Neural cell (in vitro differentiated cells): ENCODE measurements at regions not wholly inside any gene's neighbourhood (a gene's known extent, or its start where the extent isn't known, plus 50 kb on each side); places are given as distances from the start of the nearest gene placed in this dataset.
"Not testable (repeated sequence)": the region's sequence is repeated elsewhere in the genome, so short reads cannot be mapped to it uniquely, and the experiment has no call there.

ENCODE experiments used
- H2AFZ ChIP-seq: fragments of 200-600, 300-800 bp; sonication (generic), shearing (Covaris generic); 2 replicates; pipeline ENCODE4 v1.6.0; 2014; ENCODE audit warnings: low read depth, mild to moderate bottlenecking, antibody characterized with exemption, low read length, moderate library complexity
- H3F3A ChIP-seq: fragments of 200-600 bp; shearing (Covaris generic); 2 replicates; pipeline ENCODE4 v1.6.1; 2016; ENCODE audit warnings: mild to moderate bottlenecking, moderate library complexity, mixed read lengths, antibody characterized with exemption, low read length; ENCODE audit not compliant: insufficient read depth, poor library complexity, severe bottlenecking
- H3K27ac ChIP-seq: fragments of 200-600, 300-800 bp; sonication (generic), shearing (Covaris generic); 2 replicates; pipeline ENCODE4 v1.5.1; 2014; ENCODE audit warnings: mild to moderate bottlenecking, low read length, moderate library complexity
- H3K27me3 ChIP-seq: fragments of 300-800, 200-600 bp; sonication (generic), shearing (Covaris generic); 2 replicates; pipeline ENCODE4 v1.6.0; 2014; ENCODE audit warnings: mild to moderate bottlenecking, low read depth, low read length, moderate library complexity; ENCODE audit not compliant: insufficient read depth
- H3K36me3 ChIP-seq: fragments of 300-800, 200-600 bp; sonication (generic), shearing (Covaris generic); 2 replicates; pipeline ENCODE4 v1.5.1; 2014; ENCODE audit warnings: mild to moderate bottlenecking, antibody characterized with exemption, low read length, moderate library complexity; ENCODE audit not compliant: insufficient read depth
- H3K4me2 ChIP-seq: fragments of 300-800, 200-600 bp; sonication (generic), shearing (Covaris generic); 2 replicates; pipeline ENCODE4 v1.6.0; 2014; ENCODE audit warnings: mild to moderate bottlenecking, low read length
- H3K4me3 ChIP-seq: fragments of 300-800, 200-600 bp; sonication (generic), shearing (Covaris generic); 2 replicates; pipeline ENCODE4 v1.5.1; 2014; ENCODE audit warnings: mild to moderate bottlenecking, low read length, moderate library complexity
- H3K79me2 ChIP-seq: fragments of 200-600 bp; shearing (Covaris generic); replicated peaks from 2 replicates; pipeline ENCODE4 v1.6.0; 2014; ENCODE audit warnings: mild to moderate bottlenecking, low read length, moderate library complexity; ENCODE audit not compliant: insufficient read depth
- H3K9ac ChIP-seq: fragments of 300-800, 200-600 bp; sonication (generic), shearing (Covaris generic); 2 replicates; pipeline ENCODE4 v1.6.1; 2016; ENCODE audit warnings: mild to moderate bottlenecking, low read length, mixed read lengths
- H3K9me2 ChIP-seq: fragments of 200-600 bp; shearing (Covaris generic); 2 replicates; pipeline ENCODE4 v1.6.1; 2016; ENCODE audit warnings: mild to moderate bottlenecking, low read length, mixed read lengths; ENCODE audit not compliant: insufficient read depth
- H3K9me3 ChIP-seq: fragments of 200-600, 300-800 bp; sonication (generic), shearing (Covaris generic); 2 replicates; pipeline ENCODE4 v1.6.1; 2016; ENCODE audit warnings: mild to moderate bottlenecking, mixed run types, low read length, moderate library complexity, mixed read lengths
- H4K20me1 ChIP-seq: fragments of 200-600 bp; shearing (Covaris generic); 2 replicates; pipeline ENCODE4 v1.6.1; 2016; ENCODE audit warnings: mild to moderate bottlenecking, mixed run types; ENCODE audit not compliant: insufficient read depth
- EP300 ChIP-seq: fragments of 450-650 bp; conservative IDR thresholded peaks from 2 replicates; pipeline ENCODE4 v1.6.1; 2014; ENCODE audit warnings: antibody characterized with exemption, mild to moderate bottlenecking, moderate library complexity; ENCODE audit not compliant: poor library complexity, severe bottlenecking
- EZH2 ChIP-seq: fragments of 200-600, 300-800 bp; shearing (Covaris generic), sonication (generic); IDR thresholded peaks from 2 replicates; pipeline ENCODE4 v1.6.1; 2014; ENCODE audit warnings: antibody characterized with exemption, low read length, borderline replicate concordance, mild to moderate bottlenecking; ENCODE audit not compliant: insufficient read depth, poor library complexity, severe bottlenecking
- MXI1 ChIP-seq: fragments of 450-650 bp; conservative IDR thresholded peaks from 2 replicates; pipeline ENCODE4 v1.6.1; 2014; ENCODE audit warnings: antibody characterized with exemption, mild to moderate bottlenecking; ENCODE audit not compliant: poor library complexity, severe bottlenecking
- POLR2AphosphoS5 ChIP-seq: IDR thresholded peaks from 2 replicates; pipeline ENCODE4 v1.6.1; 2012
- RAD21 ChIP-seq: fragments of 450-650 bp; conservative IDR thresholded peaks from 2 replicates; pipeline ENCODE4 v1.6.1; 2014; ENCODE audit warnings: antibody characterized with exemption, mild to moderate bottlenecking, moderate library complexity
- SMC3 ChIP-seq: fragments of 450-650 bp; conservative IDR thresholded peaks from 2 replicates; pipeline ENCODE4 v1.6.1; 2014; ENCODE audit warnings: antibody characterized with exemption, mild to moderate bottlenecking, moderate library complexity; ENCODE audit not compliant: poor library complexity
- TAF1 ChIP-seq: IDR thresholded peaks from 2 replicates; pipeline ENCODE4 v1.6.1; 2012; ENCODE audit warnings: low read depth
- TF ChIP-seq, protein P1 (sequence below): fragments of 450-650 bp; IDR thresholded peaks from 2 replicates; pipeline ENCODE4 v1.5.1; 2014; ENCODE audit warnings: antibody characterized with exemption, mild to moderate bottlenecking, moderate library complexity; ENCODE audit not compliant: poor library complexity, severe bottlenecking
- TF ChIP-seq, protein P2 (sequence below): IDR thresholded peaks from 2 replicates; pipeline ENCODE4 v1.6.1; 2012; ENCODE audit warnings: borderline replicate concordance

DNA sequence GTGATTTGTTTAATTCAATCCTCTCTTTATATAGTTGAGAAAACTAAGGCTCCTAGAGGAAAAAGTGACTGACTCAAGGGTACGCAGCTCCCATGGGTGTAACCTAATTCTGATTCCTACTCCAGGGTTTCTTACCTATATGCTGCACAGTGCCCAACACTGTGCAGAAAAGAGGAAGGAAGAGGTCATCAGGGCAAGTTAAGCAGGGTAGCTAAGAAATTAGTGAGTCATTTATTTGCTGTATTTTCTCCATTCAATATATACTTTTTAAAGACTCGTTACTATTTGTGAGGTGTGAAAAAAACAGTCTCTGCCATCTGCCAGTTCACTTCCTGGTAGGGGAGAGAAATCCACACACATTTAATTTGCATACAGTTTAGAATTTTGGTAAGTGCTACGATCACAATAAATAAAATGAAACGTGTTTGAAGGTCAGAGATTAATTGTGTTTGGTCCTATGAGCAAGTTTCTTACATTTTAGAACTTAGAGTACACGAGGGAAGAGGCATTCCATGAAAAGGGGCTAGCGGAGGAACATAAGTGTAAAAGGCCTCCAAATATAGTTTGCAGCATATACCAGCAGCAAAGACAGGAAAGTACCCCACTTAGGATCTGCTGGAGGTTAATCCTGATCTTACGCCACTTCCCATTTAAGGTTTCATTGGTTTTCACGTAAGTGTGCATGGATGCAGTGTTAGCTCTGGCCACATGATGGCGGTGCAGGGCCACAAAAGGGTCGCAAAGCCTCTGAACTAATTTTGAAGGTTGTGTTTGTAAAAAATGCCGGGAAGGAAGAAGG is 59.9 kb upstream of the TLR4 start:
- H3K4me3 ChIP-seq = no peak overlapping the region
- no peaks in the 10 kb centered on the region for H3K9me2 ChIP-seq
- no peaks in the 10 kb centered on the region for H3K36me3 ChIP-seq
- H3K9me3 ChIP-seq = no peaks in the 10 kb centered on the region
- TF ChIP-seq POLR2AphosphoS5 (no peak), RAD21 (peak; percentile 99), EZH2 (no peak), MXI1 (no peak), SMC3 (peak; percentile 98), TAF1 (no peak), EP300 (no peak)
- TF ChIP-seq, protein P1, sequence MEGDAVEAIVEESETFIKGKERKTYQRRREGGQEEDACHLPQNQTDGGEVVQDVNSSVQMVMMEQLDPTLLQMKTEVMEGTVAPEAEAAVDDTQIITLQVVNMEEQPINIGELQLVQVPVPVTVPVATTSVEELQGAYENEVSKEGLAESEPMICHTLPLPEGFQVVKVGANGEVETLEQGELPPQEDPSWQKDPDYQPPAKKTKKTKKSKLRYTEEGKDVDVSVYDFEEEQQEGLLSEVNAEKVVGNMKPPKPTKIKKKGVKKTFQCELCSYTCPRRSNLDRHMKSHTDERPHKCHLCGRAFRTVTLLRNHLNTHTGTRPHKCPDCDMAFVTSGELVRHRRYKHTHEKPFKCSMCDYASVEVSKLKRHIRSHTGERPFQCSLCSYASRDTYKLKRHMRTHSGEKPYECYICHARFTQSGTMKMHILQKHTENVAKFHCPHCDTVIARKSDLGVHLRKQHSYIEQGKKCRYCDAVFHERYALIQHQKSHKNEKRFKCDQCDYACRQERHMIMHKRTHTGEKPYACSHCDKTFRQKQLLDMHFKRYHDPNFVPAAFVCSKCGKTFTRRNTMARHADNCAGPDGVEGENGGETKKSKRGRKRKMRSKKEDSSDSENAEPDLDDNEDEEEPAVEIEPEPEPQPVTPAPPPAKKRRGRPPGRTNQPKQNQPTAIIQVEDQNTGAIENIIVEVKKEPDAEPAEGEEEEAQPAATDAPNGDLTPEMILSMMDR = peak; percentile 97
- TF ChIP-seq, protein P2, sequence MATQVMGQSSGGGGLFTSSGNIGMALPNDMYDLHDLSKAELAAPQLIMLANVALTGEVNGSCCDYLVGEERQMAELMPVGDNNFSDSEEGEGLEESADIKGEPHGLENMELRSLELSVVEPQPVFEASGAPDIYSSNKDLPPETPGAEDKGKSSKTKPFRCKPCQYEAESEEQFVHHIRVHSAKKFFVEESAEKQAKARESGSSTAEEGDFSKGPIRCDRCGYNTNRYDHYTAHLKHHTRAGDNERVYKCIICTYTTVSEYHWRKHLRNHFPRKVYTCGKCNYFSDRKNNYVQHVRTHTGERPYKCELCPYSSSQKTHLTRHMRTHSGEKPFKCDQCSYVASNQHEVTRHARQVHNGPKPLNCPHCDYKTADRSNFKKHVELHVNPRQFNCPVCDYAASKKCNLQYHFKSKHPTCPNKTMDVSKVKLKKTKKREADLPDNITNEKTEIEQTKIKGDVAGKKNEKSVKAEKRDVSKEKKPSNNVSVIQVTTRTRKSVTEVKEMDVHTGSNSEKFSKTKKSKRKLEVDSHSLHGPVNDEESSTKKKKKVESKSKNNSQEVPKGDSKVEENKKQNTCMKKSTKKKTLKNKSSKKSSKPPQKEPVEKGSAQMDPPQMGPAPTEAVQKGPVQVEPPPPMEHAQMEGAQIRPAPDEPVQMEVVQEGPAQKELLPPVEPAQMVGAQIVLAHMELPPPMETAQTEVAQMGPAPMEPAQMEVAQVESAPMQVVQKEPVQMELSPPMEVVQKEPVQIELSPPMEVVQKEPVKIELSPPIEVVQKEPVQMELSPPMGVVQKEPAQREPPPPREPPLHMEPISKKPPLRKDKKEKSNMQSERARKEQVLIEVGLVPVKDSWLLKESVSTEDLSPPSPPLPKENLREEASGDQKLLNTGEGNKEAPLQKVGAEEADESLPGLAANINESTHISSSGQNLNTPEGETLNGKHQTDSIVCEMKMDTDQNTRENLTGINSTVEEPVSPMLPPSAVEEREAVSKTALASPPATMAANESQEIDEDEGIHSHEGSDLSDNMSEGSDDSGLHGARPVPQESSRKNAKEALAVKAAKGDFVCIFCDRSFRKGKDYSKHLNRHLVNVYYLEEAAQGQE = no peak
- H3F3A ChIP-seq = no peaks in the 10 kb centered on the region
- H2AFZ ChIP-seq = no peak overlapping the region
- H3K9ac ChIP-seq = no peak overlapping the region
- H3K27me3 ChIP-seq = no peaks in the 10 kb centered on the region
- no peaks in the 10 kb centered on the region for H3K79me2 ChIP-seq
- H3K4me2 ChIP-seq = no peak overlapping the region
- no peak overlapping the region for H3K27ac ChIP-seq
- no peaks in the 10 kb centered on the region for H4K20me1 ChIP-seq

DNA sequence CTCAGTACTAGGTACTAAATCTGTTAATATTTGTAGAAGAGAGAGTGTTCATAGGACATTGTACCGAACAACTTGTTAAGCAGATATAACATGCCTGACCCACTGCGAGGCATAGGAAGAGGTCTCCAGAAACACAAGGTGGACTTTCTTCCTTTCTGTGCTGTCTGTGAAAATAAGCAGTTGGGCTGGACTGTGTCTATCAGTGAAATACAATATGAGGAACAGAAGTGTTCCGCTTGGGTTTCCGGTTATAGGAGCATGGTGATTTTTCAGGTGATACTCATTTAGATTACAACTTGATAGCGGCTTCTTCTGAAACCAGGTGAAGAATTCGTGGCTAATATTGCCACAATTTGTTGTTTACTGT is 60.9 kb upstream of the TLR4 start:
- H4K20me1 ChIP-seq = no peaks in the 10 kb centered on the region
- no peaks in the 10 kb centered on the region for H3K36me3 ChIP-seq
- H3K4me2 ChIP-seq = no peak overlapping the region
- no peaks in the 10 kb centered on the region for H3K27me3 ChIP-seq
- no peak overlapping the region for H3K9ac ChIP-seq
- H3K79me2 ChIP-seq = no peaks in the 10 kb centered on the region
- no peak overlapping the region for H2AFZ ChIP-seq
- TF ChIP-seq POLR2AphosphoS5 = no peak
- no peak for TF ChIP-seq EP300
- TF ChIP-seq MXI1 = no peak
- no peak for TF ChIP-seq RAD21
- no peak for TF ChIP-seq SMC3
- no peak for TF ChIP-seq EZH2
- TF ChIP-seq, protein P1 = no peak
- TF ChIP-seq, protein P2 = no peak
- TF ChIP-seq TAF1 = no peak
- no peaks in the 10 kb centered on the region for H3K9me2 ChIP-seq
- no peaks in the 10 kb centered on the region for H3F3A ChIP-seq
- H3K9me3 ChIP-seq = no peaks in the 10 kb centered on the region
- no peak overlapping the region for H3K4me3 ChIP-seq
- H3K27ac ChIP-seq = no peak overlapping the region

DNA sequence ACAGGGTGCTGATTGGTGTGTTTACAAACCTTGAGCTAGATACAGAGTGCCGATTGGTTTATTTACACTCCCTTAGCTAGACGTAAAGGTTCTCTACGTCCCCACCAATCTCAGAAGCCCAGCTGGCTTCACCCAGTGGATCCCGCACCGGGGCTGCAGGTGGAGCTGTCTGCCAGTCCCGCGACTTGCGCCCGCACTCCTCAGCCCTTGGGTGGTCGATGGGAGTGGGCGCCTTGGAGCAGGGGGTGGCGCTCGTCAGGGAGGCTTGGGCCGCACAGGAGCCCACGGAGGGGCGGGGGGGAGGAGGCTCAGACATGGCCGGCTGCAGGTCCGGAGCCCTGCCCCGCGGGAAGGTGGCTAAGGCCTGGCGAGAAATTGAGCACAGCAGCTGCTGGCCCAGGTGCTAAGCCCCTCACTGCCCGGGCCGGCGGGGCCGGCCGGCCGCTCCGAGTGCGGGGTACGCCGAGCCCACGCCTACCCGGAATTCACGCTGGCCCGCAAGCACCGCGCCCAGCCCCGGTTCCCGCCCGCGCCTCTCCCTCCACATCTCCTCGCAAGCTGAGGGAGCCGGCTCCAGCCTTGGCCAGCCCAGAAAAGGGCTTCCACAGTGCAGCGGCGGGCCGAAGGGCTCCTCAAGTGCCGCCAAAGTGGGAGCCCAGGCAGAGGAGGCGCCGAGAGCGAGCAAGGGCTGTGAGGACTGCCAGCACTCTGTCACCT is 61.5 kb upstream of the TLR4 start:
- H3K9me2 ChIP-seq, H3K4me2 ChIP-seq, H3K27ac ChIP-seq, H3K36me3 ChIP-seq, H3K4me3 ChIP-seq, H3K9ac ChIP-seq, H4K20me1 ChIP-seq, H3K9me3 ChIP-seq, H3K27me3 ChIP-seq, H3F3A ChIP-seq, H2AFZ ChIP-seq, H3K79me2 ChIP-seq: not testable (repeated sequence)
